Mammary epithelial cell (primary cell): ENCODE measurements at regions not wholly inside any gene's neighbourhood (a gene's known extent, or its start where the extent isn't known, plus 50 kb on each side); places are given as distances from the start of the nearest gene placed in this dataset.

Experiments used
- CTCF ChIP-seq, 2 donors: IDR thresholded peaks in 1 of 2; conservative IDR thresholded peaks in 1 of 2; 2 replicates each; pipeline ENCODE4 v1.5.1; 2011 to 2012; ENCODE audit warnings: inconsistent platforms in 2 of 2, low read length in 2 of 2, mild to moderate bottlenecking in 2 of 2, control low read depth in 1 of 2, low read depth in 1 of 2; ENCODE audit not compliant: insufficient read depth in 1 of 2; ENCODE audit errors: extremely low read depth in 1 of 2
- EZH2 ChIP-seq: IDR thresholded peaks from 2 replicates; pipeline ENCODE4 v1.6.1; 2012; ENCODE audit warnings: low read length, inconsistent platforms, borderline replicate concordance

GRCh38 chr12:116425256-116426193 is 133.7 kb upstream of the MAP1LC3B2 start:
- TF ChIP-seq CTCF (conservative IDR thresholded peaks at IDR 0.05 in 1 of 2, IDR thresholded peaks at IDR 0.05 in 1 of 2; ENCODE audit: extremely low read depth in 1 of 2, insufficient read depth in 1 of 2, low read depth in 1 of 2, low read length in 2 of 2): no peak
- TF ChIP-seq EZH2: no peak
